Testis (tissue), 2 donors: ENCODE measurements at regions not wholly inside any gene's neighbourhood (a gene's known extent, or its start where the extent isn't known, plus 50 kb on each side); places are given as distances from the start of the nearest gene placed in this dataset.

Experiments used
- POLR2A ChIP-seq: fragments of 450-650 bp; IDR thresholded peaks from one replicate; pipeline ENCODE4 v1.6.1; 2017; ENCODE audit warnings: antibody characterized with exemption, mild to moderate bottlenecking, moderate library complexity
- TF ChIP-seq, protein P1 (sequence below), 3 experiments: fragments of 450-650 bp in 2 of 3; fragments of 200-600 bp in 1 of 3; sonication (generic) in 1 of 3; IDR thresholded peaks; one replicate each; pipeline ENCODE4 v1.5.1; 2016 to 2019; ENCODE audit warnings: antibody characterized with exemption in 3 of 3, mild to moderate bottlenecking in 2 of 3, moderate library complexity in 1 of 3

DNA sequence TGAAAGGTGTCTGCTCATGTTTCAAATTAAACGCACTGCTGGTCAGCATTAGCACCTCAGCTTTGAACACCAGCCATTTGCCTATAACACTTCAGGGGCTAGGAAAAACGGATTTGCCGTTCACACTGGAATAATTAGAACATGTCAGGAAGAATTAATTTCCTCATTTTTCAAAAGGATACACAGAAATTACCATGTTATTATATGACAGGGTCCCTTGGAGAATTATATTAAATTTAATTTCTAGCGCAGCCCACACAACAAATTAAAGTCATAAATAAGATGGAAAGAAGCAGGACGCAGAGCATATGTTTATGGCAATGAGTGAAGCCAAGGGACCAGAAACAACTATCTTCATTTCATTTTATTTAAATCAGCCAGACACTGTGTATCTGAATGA, 83.8 kb upstream of the SOX6 start:
- TF ChIP-seq, protein P1, sequence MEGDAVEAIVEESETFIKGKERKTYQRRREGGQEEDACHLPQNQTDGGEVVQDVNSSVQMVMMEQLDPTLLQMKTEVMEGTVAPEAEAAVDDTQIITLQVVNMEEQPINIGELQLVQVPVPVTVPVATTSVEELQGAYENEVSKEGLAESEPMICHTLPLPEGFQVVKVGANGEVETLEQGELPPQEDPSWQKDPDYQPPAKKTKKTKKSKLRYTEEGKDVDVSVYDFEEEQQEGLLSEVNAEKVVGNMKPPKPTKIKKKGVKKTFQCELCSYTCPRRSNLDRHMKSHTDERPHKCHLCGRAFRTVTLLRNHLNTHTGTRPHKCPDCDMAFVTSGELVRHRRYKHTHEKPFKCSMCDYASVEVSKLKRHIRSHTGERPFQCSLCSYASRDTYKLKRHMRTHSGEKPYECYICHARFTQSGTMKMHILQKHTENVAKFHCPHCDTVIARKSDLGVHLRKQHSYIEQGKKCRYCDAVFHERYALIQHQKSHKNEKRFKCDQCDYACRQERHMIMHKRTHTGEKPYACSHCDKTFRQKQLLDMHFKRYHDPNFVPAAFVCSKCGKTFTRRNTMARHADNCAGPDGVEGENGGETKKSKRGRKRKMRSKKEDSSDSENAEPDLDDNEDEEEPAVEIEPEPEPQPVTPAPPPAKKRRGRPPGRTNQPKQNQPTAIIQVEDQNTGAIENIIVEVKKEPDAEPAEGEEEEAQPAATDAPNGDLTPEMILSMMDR (IDR thresholded peaks at IDR 0.05) = no peak
- TF ChIP-seq POLR2A = no peak
